Astrocyte (in vitro differentiated cells and primary cell): ENCODE measurements at regions not wholly inside any gene's neighbourhood (a gene's known extent, or its start where the extent isn't known, plus 50 kb on each side); places are given as distances from the start of the nearest gene placed in this dataset.

Experiments
- CTCF ChIP-seq: IDR thresholded peaks from 2 replicates; pipeline ENCODE4 v1.5.1; 2011; ENCODE audit warnings: low read depth, mild to moderate bottlenecking, inconsistent platforms, low read length, moderate library complexity; ENCODE audit not compliant: insufficient read depth
- EZH2 ChIP-seq: IDR thresholded peaks from 2 replicates; pipeline ENCODE4 v1.6.1; 2012; ENCODE audit warnings: mild to moderate bottlenecking, low read length, inconsistent platforms; ENCODE audit not compliant: insufficient read depth

DNA sequence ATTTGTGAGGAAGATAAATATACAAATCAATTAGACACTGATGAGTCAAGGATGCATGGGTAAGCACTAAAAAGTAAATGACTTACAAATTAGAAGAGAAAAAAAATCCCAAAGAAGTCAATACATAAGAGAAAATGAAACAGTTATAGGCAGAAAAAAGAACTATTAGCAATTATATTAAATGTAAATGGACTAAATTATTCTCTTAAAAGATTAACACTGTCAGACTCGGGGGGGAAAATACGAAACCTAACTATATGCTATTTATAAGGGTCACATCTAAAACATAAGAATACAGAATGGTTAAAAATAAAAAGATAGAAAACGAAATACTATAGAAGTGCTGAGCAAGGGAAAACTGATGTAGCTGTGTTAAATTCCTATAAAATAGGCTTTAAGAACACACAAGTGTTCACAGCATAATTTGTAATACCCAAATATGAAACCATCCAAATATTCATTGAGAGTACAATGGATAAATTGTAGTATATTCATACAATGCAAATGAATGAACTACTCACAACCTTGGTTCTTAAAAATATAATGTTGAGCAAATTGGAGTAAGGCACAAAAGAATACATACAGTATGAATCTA, 67.1 kb upstream of the SH3PXD2B start:
- TF ChIP-seq CTCF (no peak), EZH2 (no peak)
